ENCODE measurements at regions not wholly inside any gene's neighbourhood (a gene's known extent, or its start where the extent isn't known, plus 50 kb on each side); places are given as distances from the start of the nearest gene placed in this dataset.

GRCh38 chr2:160907738-160908137, 252.5 kb upstream of the TANK start:
- Histone ChIP-seq H3K9ac (ENCODE audit: low read depth in 1 of 2, low read length in 2 of 2) (no peak overlapping the region), H3K4me1 (ENCODE audit: control insufficient read depth in 1 of 2, insufficient read depth in 2 of 2, low read length in 2 of 2) (no peaks in the 10 kb centered on the region), H3K36me3 (ENCODE audit: control insufficient read depth in 1 of 2, insufficient read depth in 2 of 2, low read length in 2 of 2) (no peaks in the 10 kb centered on the region), H3K4me3 (ENCODE audit: low read depth in 1 of 2, low read length in 2 of 2) (no peak overlapping the region), H3K27ac (ENCODE audit: low read depth, low read length) (no peak overlapping the region), H3K27me3 (ENCODE audit: control insufficient read depth in 1 of 2, insufficient read depth in 2 of 2, low read length in 2 of 2) (no peaks in the 10 kb centered on the region), H3K9me3 (ENCODE audit: control insufficient read depth in 1 of 2, low read length in 2 of 2) (no peaks in the 10 kb centered on the region)

- Histone ChIP-seq H3K9ac (ENCODE audit: low read depth in 1 of 2, low read length in 2 of 2) (no peak overlapping the region), H3K27ac (ENCODE audit: low read depth, low read length) (no peak overlapping the region), H3K4me1 (ENCODE audit: control insufficient read depth in 1 of 2, insufficient read depth in 2 of 2, low read length in 2 of 2) (no peaks in the 10 kb centered on the region), H3K36me3 (ENCODE audit: control insufficient read depth in 1 of 2, insufficient read depth in 2 of 2, low read length in 2 of 2) (no peaks in the 10 kb centered on the region), H3K27me3 (ENCODE audit: control insufficient read depth in 1 of 2, insufficient read depth in 2 of 2, low read length in 2 of 2) (no peaks in the 10 kb centered on the region), H3K4me3 (ENCODE audit: low read depth in 1 of 2, low read length in 2 of 2) (no peak overlapping the region), H3K9me3 (ENCODE audit: control insufficient read depth in 1 of 2, low read length in 2 of 2) (no peaks in the 10 kb centered on the region)
These were observed 252.1 kb upstream of the TANK start for GRCh38 chr2:160908157-160908556.

DNA sequence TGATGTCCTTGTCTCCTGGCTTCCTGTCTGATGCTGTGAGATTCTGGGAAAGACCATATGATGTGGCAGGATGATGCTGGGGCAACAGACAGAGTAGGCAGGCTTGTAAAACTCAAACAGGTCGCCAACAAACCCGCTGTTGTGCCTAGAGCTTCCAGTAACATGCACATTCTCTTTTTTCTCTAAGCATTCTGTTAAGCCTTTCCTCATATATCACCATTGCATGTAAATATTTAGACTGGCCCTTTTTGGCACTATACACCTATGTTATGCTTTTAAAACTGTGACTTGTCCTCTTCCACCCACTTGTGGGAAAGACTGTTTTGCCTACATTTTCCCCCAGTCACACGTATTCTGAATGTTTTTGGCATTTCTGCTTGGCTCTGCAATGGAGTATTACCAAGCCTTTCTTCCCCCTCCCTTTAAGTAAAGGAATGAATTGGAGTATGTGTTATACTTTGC, 250.4 kb upstream of the TANK start:
- Histone ChIP-seq H3K4me1 (ENCODE audit: control insufficient read depth in 1 of 2, insufficient read depth in 2 of 2, low read length in 2 of 2) (no peaks in the 10 kb centered on the region), H3K36me3 (ENCODE audit: control insufficient read depth in 1 of 2, insufficient read depth in 2 of 2, low read length in 2 of 2) (no peaks in the 10 kb centered on the region), H3K9ac (ENCODE audit: low read depth in 1 of 2, low read length in 2 of 2) (no peak overlapping the region), H3K9me3 (ENCODE audit: control insufficient read depth in 1 of 2, low read length in 2 of 2) (no peaks in the 10 kb centered on the region), H3K27me3 (ENCODE audit: control insufficient read depth in 1 of 2, insufficient read depth in 2 of 2, low read length in 2 of 2) (no peaks in the 10 kb centered on the region), H3K4me3 (ENCODE audit: low read depth in 1 of 2, low read length in 2 of 2) (no peak overlapping the region), H3K27ac (ENCODE audit: low read depth, low read length) (no peak overlapping the region)

GRCh38 chr2:160910681-160911080, 249.5 kb upstream of the TANK start:
- Histone ChIP-seq H3K4me1 (ENCODE audit: control insufficient read depth in 1 of 2, insufficient read depth in 2 of 2, low read length in 2 of 2) (no peaks in the 10 kb centered on the region), H3K9me3 (ENCODE audit: control insufficient read depth in 1 of 2, low read length in 2 of 2) (no peaks in the 10 kb centered on the region), H3K4me3 (ENCODE audit: low read depth in 1 of 2, low read length in 2 of 2) (no peak overlapping the region), H3K27me3 (ENCODE audit: control insufficient read depth in 1 of 2, insufficient read depth in 2 of 2, low read length in 2 of 2) (no peaks in the 10 kb centered on the region), H3K36me3 (ENCODE audit: control insufficient read depth in 1 of 2, insufficient read depth in 2 of 2, low read length in 2 of 2) (no peaks in the 10 kb centered on the region), H3K27ac (ENCODE audit: low read depth, low read length) (no peak overlapping the region), H3K9ac (ENCODE audit: low read depth in 1 of 2, low read length in 2 of 2) (no peak overlapping the region)

GRCh38 chr2:160911258-160911657, 249.0 kb upstream of the TANK start:
- H3K4me1 ChIP-seq (ENCODE audit: control insufficient read depth in 1 of 2, insufficient read depth in 2 of 2, low read length in 2 of 2) = no peaks in the 10 kb centered on the region
- no peak overlapping the region for H3K4me3 ChIP-seq (ENCODE audit: low read depth in 1 of 2, low read length in 2 of 2)
- no peak overlapping the region for H3K9ac ChIP-seq (ENCODE audit: low read depth in 1 of 2, low read length in 2 of 2)
- H3K27ac ChIP-seq (ENCODE audit: low read depth, low read length) = no peak overlapping the region
- no peaks in the 10 kb centered on the region for H3K27me3 ChIP-seq (ENCODE audit: control insufficient read depth in 1 of 2, insufficient read depth in 2 of 2, low read length in 2 of 2)
- no peaks in the 10 kb centered on the region for H3K36me3 ChIP-seq (ENCODE audit: control insufficient read depth in 1 of 2, insufficient read depth in 2 of 2, low read length in 2 of 2)
- no peaks in the 10 kb centered on the region for H3K9me3 ChIP-seq (ENCODE audit: control insufficient read depth in 1 of 2, low read length in 2 of 2)

DNA sequence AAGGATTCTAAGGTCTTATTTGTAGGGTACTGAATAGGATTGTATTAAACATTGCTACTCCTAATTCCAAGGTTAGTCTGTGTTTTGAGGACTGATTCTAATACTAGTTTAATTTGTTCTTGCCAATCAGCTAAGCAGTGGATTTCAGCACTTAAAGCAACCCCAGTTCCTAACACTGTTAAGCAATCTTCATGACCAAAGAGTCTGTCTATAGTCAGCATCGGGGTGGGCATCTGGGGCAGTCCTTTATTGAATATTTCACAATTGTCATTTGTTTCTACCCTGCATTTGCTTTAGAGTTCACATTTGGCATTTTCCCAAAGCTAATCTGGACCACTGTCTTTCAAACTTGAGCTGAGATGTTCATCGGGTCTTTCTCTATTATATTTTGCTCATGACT, 248.0 kb upstream of the TANK start:
- no peaks in the 10 kb centered on the region for H3K9me3 ChIP-seq (ENCODE audit: control insufficient read depth in 1 of 2, low read length in 2 of 2)
- no peaks in the 10 kb centered on the region for H3K36me3 ChIP-seq (ENCODE audit: control insufficient read depth in 1 of 2, insufficient read depth in 2 of 2, low read length in 2 of 2)
- H3K9ac ChIP-seq (ENCODE audit: low read depth in 1 of 2, low read length in 2 of 2) = no peak overlapping the region
- no peak overlapping the region for H3K4me3 ChIP-seq (ENCODE audit: low read depth in 1 of 2, low read length in 2 of 2)
- no peaks in the 10 kb centered on the region for H3K4me1 ChIP-seq (ENCODE audit: control insufficient read depth in 1 of 2, insufficient read depth in 2 of 2, low read length in 2 of 2)
- no peaks in the 10 kb centered on the region for H3K27me3 ChIP-seq (ENCODE audit: control insufficient read depth in 1 of 2, insufficient read depth in 2 of 2, low read length in 2 of 2)
- no peak overlapping the region for H3K27ac ChIP-seq (ENCODE audit: low read depth, low read length)

GRCh38 chr2:160913323-160913722, 246.9 kb upstream of the TANK start:
- Histone ChIP-seq H3K9me3 (ENCODE audit: control insufficient read depth in 1 of 2, low read length in 2 of 2) (no peaks in the 10 kb centered on the region), H3K9ac (ENCODE audit: low read depth in 1 of 2, low read length in 2 of 2) (no peak overlapping the region), H3K4me1 (ENCODE audit: control insufficient read depth in 1 of 2, insufficient read depth in 2 of 2, low read length in 2 of 2) (no peaks in the 10 kb centered on the region), H3K27ac (ENCODE audit: low read depth, low read length) (no peak overlapping the region), H3K4me3 (ENCODE audit: low read depth in 1 of 2, low read length in 2 of 2) (no peak overlapping the region), H3K36me3 (ENCODE audit: control insufficient read depth in 1 of 2, insufficient read depth in 2 of 2, low read length in 2 of 2) (no peaks in the 10 kb centered on the region), H3K27me3 (ENCODE audit: control insufficient read depth in 1 of 2, insufficient read depth in 2 of 2, low read length in 2 of 2) (no peaks in the 10 kb centered on the region)

DNA sequence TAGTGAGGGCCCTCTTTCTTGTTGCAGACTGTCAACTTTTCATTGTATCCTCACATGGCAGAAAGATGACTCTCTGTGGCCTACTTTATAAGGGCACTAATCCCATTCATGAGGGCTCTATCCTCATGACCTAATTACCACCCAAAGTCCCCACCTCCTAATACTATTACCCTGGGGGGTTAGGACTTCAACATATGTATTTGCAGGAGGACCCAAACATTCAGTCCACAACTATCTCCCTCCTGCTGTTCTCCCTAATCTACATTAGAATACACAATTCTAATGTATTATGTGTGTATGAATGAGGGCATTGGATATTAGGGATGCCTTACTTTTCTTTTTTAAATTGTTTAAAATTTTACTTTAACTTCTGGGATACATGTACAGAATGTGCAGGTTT, 246.0 kb upstream of the TANK start:
- H3K27ac ChIP-seq (ENCODE audit: low read depth, low read length) = no peak overlapping the region
- H3K4me3 ChIP-seq (ENCODE audit: low read depth in 1 of 2, low read length in 2 of 2) = no peak overlapping the region
- H3K4me1 ChIP-seq (ENCODE audit: control insufficient read depth in 1 of 2, insufficient read depth in 2 of 2, low read length in 2 of 2) = peaks cover 0 to 3% of the 10 kb centered on the region in 2 donors
- H3K9me3 ChIP-seq (ENCODE audit: control insufficient read depth in 1 of 2, low read length in 2 of 2) = no peaks in the 10 kb centered on the region
- no peaks in the 10 kb centered on the region for H3K27me3 ChIP-seq (ENCODE audit: control insufficient read depth in 1 of 2, insufficient read depth in 2 of 2, low read length in 2 of 2)
- no peak overlapping the region for H3K9ac ChIP-seq (ENCODE audit: low read depth in 1 of 2, low read length in 2 of 2)
- no peaks in the 10 kb centered on the region for H3K36me3 ChIP-seq (ENCODE audit: control insufficient read depth in 1 of 2, insufficient read depth in 2 of 2, low read length in 2 of 2)

DNA sequence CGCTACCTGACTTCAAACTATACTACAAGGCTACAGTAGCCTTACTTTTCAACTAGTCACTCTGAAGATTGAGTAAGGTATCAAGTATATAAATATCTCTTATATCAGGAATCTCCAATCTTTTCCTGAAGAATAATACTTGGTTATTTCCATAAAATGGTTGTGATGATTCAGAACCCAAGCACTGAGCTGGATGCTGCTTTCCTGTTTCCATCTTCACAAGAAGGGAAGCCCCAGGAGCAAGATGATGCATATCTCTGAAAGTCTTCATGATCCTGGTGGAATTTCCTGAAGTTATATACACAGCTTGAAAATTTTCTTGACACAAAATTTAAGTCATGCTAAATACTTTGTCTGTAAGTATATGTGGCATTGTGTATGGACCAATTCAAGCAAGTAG, 243.9 kb upstream of the TANK start:
- no peaks in the 10 kb centered on the region for H3K27me3 ChIP-seq (ENCODE audit: control insufficient read depth in 1 of 2, insufficient read depth in 2 of 2, low read length in 2 of 2)
- H3K4me3 ChIP-seq (ENCODE audit: low read depth in 1 of 2, low read length in 2 of 2) = no peak overlapping the region
- H3K36me3 ChIP-seq (ENCODE audit: control insufficient read depth in 1 of 2, insufficient read depth in 2 of 2, low read length in 2 of 2) = no peaks in the 10 kb centered on the region
- no peak overlapping the region for H3K9ac ChIP-seq (ENCODE audit: low read depth in 1 of 2, low read length in 2 of 2)
- H3K27ac ChIP-seq (ENCODE audit: low read depth, low read length) = no peak overlapping the region
- peaks cover 3% of the 10 kb centered on the region in 2 donors for H3K4me1 ChIP-seq (ENCODE audit: control insufficient read depth in 1 of 2, insufficient read depth in 2 of 2, low read length in 2 of 2)
- no peaks in the 10 kb centered on the region for H3K9me3 ChIP-seq (ENCODE audit: control insufficient read depth in 1 of 2, low read length in 2 of 2)

- H3K27ac ChIP-seq (ENCODE audit: low read depth, low read length) = no peak overlapping the region
- H3K36me3 ChIP-seq (ENCODE audit: control insufficient read depth in 1 of 2, insufficient read depth in 2 of 2, low read length in 2 of 2) = no peaks in the 10 kb centered on the region
- no peaks in the 10 kb centered on the region for H3K9me3 ChIP-seq (ENCODE audit: control insufficient read depth in 1 of 2, low read length in 2 of 2)
- H3K4me3 ChIP-seq (ENCODE audit: low read depth in 1 of 2, low read length in 2 of 2) = no peak overlapping the region
- no peaks in the 10 kb centered on the region for H3K27me3 ChIP-seq (ENCODE audit: control insufficient read depth in 1 of 2, insufficient read depth in 2 of 2, low read length in 2 of 2)
- peaks cover 3% of the 10 kb centered on the region in 2 donors for H3K4me1 ChIP-seq (ENCODE audit: control insufficient read depth in 1 of 2, insufficient read depth in 2 of 2, low read length in 2 of 2)
- H3K9ac ChIP-seq (ENCODE audit: low read depth in 1 of 2, low read length in 2 of 2) = no peak overlapping the region
These were observed 242.4 kb upstream of the TANK start for GRCh38 chr2:160917850-160918249.

DNA sequence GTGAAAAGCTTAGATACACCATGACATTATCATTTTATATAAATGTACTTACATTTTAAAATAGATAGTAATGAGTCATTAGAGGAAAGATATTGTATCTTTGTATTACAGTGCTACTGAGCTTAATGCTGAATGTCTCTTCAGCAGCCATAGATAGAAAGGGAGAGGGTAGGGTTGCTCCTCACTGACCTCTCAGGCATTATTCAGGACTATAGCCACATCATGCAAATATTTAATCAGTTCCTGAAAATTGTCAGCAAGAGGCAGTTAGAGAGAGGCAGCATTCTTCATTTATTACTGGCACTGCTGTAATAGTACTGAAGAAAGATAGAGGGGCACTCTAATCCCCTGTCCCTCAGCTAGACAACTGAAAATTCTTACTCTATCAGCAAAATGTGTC, 242.0 kb upstream of the TANK start:
- no peaks in the 10 kb centered on the region for H3K36me3 ChIP-seq (ENCODE audit: control insufficient read depth in 1 of 2, insufficient read depth in 2 of 2, low read length in 2 of 2)
- no peaks in the 10 kb centered on the region for H3K27me3 ChIP-seq (ENCODE audit: control insufficient read depth in 1 of 2, insufficient read depth in 2 of 2, low read length in 2 of 2)
- no peaks in the 10 kb centered on the region for H3K9me3 ChIP-seq (ENCODE audit: control insufficient read depth in 1 of 2, low read length in 2 of 2)
- H3K27ac ChIP-seq (ENCODE audit: low read depth, low read length) = no peak overlapping the region
- peaks cover 3% of the 10 kb centered on the region in 2 donors for H3K4me1 ChIP-seq (ENCODE audit: control insufficient read depth in 1 of 2, insufficient read depth in 2 of 2, low read length in 2 of 2)
- no peak overlapping the region for H3K4me3 ChIP-seq (ENCODE audit: low read depth in 1 of 2, low read length in 2 of 2)
- no peak overlapping the region for H3K9ac ChIP-seq (ENCODE audit: low read depth in 1 of 2, low read length in 2 of 2)

Data from duodenal mucosa (tissue), 2 donors.